ENCODE measurements at regions not wholly inside any gene's neighbourhood (a gene's known extent, or its start where the extent isn't known, plus 50 kb on each side); places are given as distances from the start of the nearest gene placed in this dataset.

GRCh38 chr19:27733551-27734266 is 1479.2 kb downstream of the UQCRFS1 start:
- TF ChIP-seq CTCF (conservative IDR thresholded peaks at IDR 0.05) (no peak), EZH2 (IDR thresholded peaks at IDR 0.05; ENCODE audit: low read depth) (no peak)

Measured in PC-9 (cell line).